ENCODE measurements at regions not wholly inside any gene's neighbourhood (a gene's known extent, or its start where the extent isn't known, plus 50 kb on each side); places are given as distances from the start of the nearest gene placed in this dataset.

DNA sequence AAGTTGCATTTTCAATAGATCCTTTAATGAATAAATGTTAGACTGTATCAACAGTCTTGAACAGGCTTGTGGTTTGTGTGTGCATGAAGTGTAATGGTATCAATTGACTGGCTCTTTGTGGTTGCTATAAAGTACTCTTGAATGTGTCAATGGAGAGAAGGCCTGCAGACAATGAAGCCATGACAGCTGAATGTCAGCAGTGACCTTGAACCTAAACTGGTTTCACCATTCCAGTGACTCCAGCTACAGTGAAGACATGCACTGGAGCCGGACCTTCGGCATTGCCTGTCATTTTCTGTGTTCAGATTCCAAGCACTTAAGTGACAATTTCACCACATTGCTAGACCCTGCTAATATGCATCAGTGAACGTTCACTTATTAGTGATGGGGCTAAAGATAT lies 276.0 kb upstream of the TMEM161B start:
- Histone ChIP-seq H3K9me3 (ENCODE audit: insufficient read depth, low read depth, low read length) (no peaks in the 10 kb centered on the region), H3K79me2 (ENCODE audit: control insufficient read depth, insufficient read depth, low read length, poor library complexity) (no peaks in the 10 kb centered on the region), H3K23ac (ENCODE audit: low read length) (no peak overlapping the region), H3K9ac (ENCODE audit: low read length) (no peak overlapping the region), H3K4me1 (ENCODE audit: control insufficient read depth in 1 of 2, insufficient read depth in 2 of 2, low read length in 2 of 2) (no peaks in the 10 kb centered on the region), H2BK5ac (ENCODE audit: low read depth, low read length, poor library complexity) (no peak overlapping the region), H4K12ac (ENCODE audit: low read depth, low read length) (no peak overlapping the region), H2BK12ac (ENCODE audit: low read length) (no peak overlapping the region), H3K27ac (ENCODE audit: low read depth, low read length) (no peak overlapping the region), H2AFZ (ENCODE audit: insufficient read depth, low read length, poor library complexity) (no peak overlapping the region), H3K18ac (ENCODE audit: low read length) (no peak overlapping the region), H3K36me3 (ENCODE audit: control insufficient read depth in 1 of 2, insufficient read depth in 2 of 2, low read length in 2 of 2) (no peaks in the 10 kb centered on the region), H2BK120ac (ENCODE audit: insufficient read depth, low read length, poor library complexity) (no peak overlapping the region), H3K14ac (ENCODE audit: low read length) (no peak overlapping the region), H4K91ac (ENCODE audit: low read depth, low read length) (no peak overlapping the region), H3K4ac (ENCODE audit: low read depth, low read length) (no peak overlapping the region), H2AK5ac (ENCODE audit: low read length) (no peak overlapping the region), H4K8ac (ENCODE audit: low read depth, low read length) (no peak overlapping the region), H3K79me1 (ENCODE audit: low read length) (no peaks in the 10 kb centered on the region), H3K27me3 (ENCODE audit: insufficient read depth, low read length) (no peaks in the 10 kb centered on the region), H3K4me3 (ENCODE audit: low read depth, low read length) (no peak overlapping the region), H3K4me2 (ENCODE audit: low read length) (no peak overlapping the region)
- no peak for DNase-seq
- WGBS (ENCODE audit: extremely low coverage, insufficient coverage, insufficient read length) = no CpG with 5 or more reads among the region's 3 CpGs

DNA sequence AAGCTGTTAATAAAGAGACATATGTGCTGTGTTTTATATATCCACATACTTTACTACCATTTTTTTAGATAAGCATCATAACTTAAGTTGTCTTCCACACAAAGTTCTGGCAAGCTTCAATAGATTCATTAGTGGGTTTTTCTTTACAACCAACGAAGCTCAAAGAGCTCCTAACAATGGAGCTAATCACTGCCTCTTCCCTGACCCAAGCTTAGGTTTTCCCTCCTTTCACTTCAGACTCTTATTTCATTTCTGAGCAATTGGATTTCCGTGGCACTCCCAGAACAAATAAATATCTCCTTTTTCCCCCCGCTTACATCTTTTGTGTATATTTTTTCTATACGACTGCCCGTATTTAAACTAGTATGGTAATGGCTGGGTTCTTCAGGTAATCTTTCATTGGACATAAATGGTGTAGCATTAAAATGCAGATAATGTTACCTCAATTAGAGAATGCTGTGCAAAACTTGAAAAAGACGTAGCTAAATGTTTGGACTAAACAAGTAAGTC lies 275.5 kb upstream of the TMEM161B start:
- Histone ChIP-seq H3K27ac (ENCODE audit: low read depth, low read length) (no peak overlapping the region), H3K23ac (ENCODE audit: low read length) (no peak overlapping the region), H4K8ac (ENCODE audit: low read depth, low read length) (no peak overlapping the region), H3K36me3 (ENCODE audit: control insufficient read depth in 1 of 2, insufficient read depth in 2 of 2, low read length in 2 of 2) (no peaks in the 10 kb centered on the region), H3K4me2 (ENCODE audit: low read length) (no peak overlapping the region), H3K79me2 (ENCODE audit: control insufficient read depth, insufficient read depth, low read length, poor library complexity) (no peaks in the 10 kb centered on the region), H2BK120ac (ENCODE audit: insufficient read depth, low read length, poor library complexity) (no peak overlapping the region), H3K9ac (ENCODE audit: low read length) (no peak overlapping the region), H4K12ac (ENCODE audit: low read depth, low read length) (no peak overlapping the region), H2AFZ (ENCODE audit: insufficient read depth, low read length, poor library complexity) (no peak overlapping the region), H2AK5ac (ENCODE audit: low read length) (no peak overlapping the region), H3K79me1 (ENCODE audit: low read length) (no peaks in the 10 kb centered on the region), H3K4me1 (ENCODE audit: control insufficient read depth in 1 of 2, insufficient read depth in 2 of 2, low read length in 2 of 2) (no peaks in the 10 kb centered on the region), H3K4ac (ENCODE audit: low read depth, low read length) (no peak overlapping the region), H3K9me3 (ENCODE audit: insufficient read depth, low read depth, low read length) (no peaks in the 10 kb centered on the region), H4K91ac (ENCODE audit: low read depth, low read length) (no peak overlapping the region), H3K18ac (ENCODE audit: low read length) (no peak overlapping the region), H3K4me3 (ENCODE audit: low read depth, low read length) (no peak overlapping the region), H3K27me3 (ENCODE audit: insufficient read depth, low read length) (no peaks in the 10 kb centered on the region), H2BK5ac (ENCODE audit: low read depth, low read length, poor library complexity) (no peak overlapping the region), H2BK12ac (ENCODE audit: low read length) (no peak overlapping the region), H3K14ac (ENCODE audit: low read length) (no peak overlapping the region)
- WGBS (ENCODE audit: extremely low coverage, insufficient coverage, insufficient read length) = no CpG with 5 or more reads among the region's 6 CpGs
- DNase-seq = no peak

DNA sequence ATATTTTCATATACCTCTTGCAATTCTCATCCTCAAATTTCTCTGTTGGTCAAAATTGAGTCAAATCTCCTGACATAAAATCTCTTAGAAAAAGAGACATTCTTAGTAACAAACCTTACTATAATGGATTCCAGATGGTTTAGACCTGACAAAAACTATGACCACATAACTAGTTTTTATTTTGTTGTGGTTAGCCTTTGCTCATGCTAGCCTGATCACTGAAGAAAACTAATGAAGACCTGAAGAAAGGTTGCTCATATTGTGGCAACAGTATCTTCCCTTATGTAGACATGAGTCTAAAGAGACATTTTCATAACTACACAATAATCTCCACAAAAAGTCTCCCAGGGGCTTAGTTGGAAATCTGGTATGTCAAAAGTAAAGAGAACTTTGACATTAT lies 274.1 kb upstream of the TMEM161B start:
- no peaks in the 10 kb centered on the region for H3K9me3 ChIP-seq (ENCODE audit: insufficient read depth, low read depth, low read length)
- H2AK5ac ChIP-seq (ENCODE audit: low read length) = no peak overlapping the region
- H3K4me2 ChIP-seq (ENCODE audit: low read length) = no peak overlapping the region
- H3K14ac ChIP-seq (ENCODE audit: low read length) = no peak overlapping the region
- H3K4ac ChIP-seq (ENCODE audit: low read depth, low read length) = no peak overlapping the region
- H2BK12ac ChIP-seq (ENCODE audit: low read length) = no peak overlapping the region
- no peak overlapping the region for H2BK5ac ChIP-seq (ENCODE audit: low read depth, low read length, poor library complexity)
- no peaks in the 10 kb centered on the region for H3K4me1 ChIP-seq (ENCODE audit: control insufficient read depth in 1 of 2, insufficient read depth in 2 of 2, low read length in 2 of 2)
- no peak overlapping the region for H4K12ac ChIP-seq (ENCODE audit: low read depth, low read length)
- no peak overlapping the region for H2AFZ ChIP-seq (ENCODE audit: insufficient read depth, low read length, poor library complexity)
- no peak overlapping the region for H3K9ac ChIP-seq (ENCODE audit: low read length)
- no peaks in the 10 kb centered on the region for H3K36me3 ChIP-seq (ENCODE audit: control insufficient read depth in 1 of 2, insufficient read depth in 2 of 2, low read length in 2 of 2)
- H3K79me2 ChIP-seq (ENCODE audit: control insufficient read depth, insufficient read depth, low read length, poor library complexity) = no peaks in the 10 kb centered on the region
- no peak for DNase-seq
- no peak overlapping the region for H3K23ac ChIP-seq (ENCODE audit: low read length)
- no peak overlapping the region for H2BK120ac ChIP-seq (ENCODE audit: insufficient read depth, low read length, poor library complexity)
- no peak overlapping the region for H4K91ac ChIP-seq (ENCODE audit: low read depth, low read length)
- no peak overlapping the region for H4K8ac ChIP-seq (ENCODE audit: low read depth, low read length)
- H3K18ac ChIP-seq (ENCODE audit: low read length) = no peak overlapping the region
- no peaks in the 10 kb centered on the region for H3K27me3 ChIP-seq (ENCODE audit: insufficient read depth, low read length)
- no peak overlapping the region for H3K4me3 ChIP-seq (ENCODE audit: low read depth, low read length)
- H3K27ac ChIP-seq (ENCODE audit: low read depth, low read length) = no peak overlapping the region
- no peaks in the 10 kb centered on the region for H3K79me1 ChIP-seq (ENCODE audit: low read length)

DNA sequence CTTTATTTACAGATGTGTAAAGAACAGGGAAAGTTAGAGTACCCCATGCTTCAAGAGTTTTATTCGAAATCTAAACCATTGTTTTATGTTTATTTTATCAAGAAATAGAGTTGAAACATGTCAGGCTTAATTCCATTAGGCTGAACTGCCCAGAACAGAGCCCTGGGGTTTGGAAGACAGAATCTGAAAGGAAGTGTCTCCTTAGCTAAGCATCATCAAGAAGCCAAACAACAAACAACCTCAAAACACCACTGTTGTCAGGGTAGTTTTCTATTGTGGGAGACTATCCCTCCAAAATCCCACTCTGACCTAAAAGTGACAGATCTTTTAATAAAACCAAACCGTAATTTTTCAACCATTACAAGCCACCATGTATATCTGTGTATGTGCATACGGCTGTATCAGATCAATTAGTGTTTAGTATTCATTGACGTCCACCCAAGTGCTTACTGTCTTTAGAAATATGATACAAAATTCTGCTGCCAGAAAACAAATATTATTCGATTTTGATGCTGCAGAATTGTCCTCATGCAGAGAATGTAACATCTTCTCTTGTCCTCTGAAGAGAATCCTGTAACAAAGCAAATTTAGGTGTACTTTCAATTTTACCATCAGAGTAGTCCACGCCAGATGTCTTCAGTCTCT lies 271.9 kb upstream of the TMEM161B start:
- Histone ChIP-seq H3K18ac (ENCODE audit: low read length) (no peak overlapping the region), H2BK12ac (ENCODE audit: low read length) (no peak overlapping the region), H4K12ac (ENCODE audit: low read depth, low read length) (no peak overlapping the region), H3K4me1 (ENCODE audit: control insufficient read depth in 1 of 2, insufficient read depth in 2 of 2, low read length in 2 of 2) (no peaks in the 10 kb centered on the region), H3K4ac (ENCODE audit: low read depth, low read length) (no peak overlapping the region), H3K4me2 (ENCODE audit: low read length) (no peak overlapping the region), H3K9ac (ENCODE audit: low read length) (no peak overlapping the region), H2AK5ac (ENCODE audit: low read length) (no peak overlapping the region), H2BK120ac (ENCODE audit: insufficient read depth, low read length, poor library complexity) (no peak overlapping the region), H3K9me3 (ENCODE audit: insufficient read depth, low read depth, low read length) (no peaks in the 10 kb centered on the region), H3K27me3 (ENCODE audit: insufficient read depth, low read length) (no peaks in the 10 kb centered on the region), H3K4me3 (ENCODE audit: low read depth, low read length) (no peak overlapping the region), H4K8ac (ENCODE audit: low read depth, low read length) (no peak overlapping the region), H4K91ac (ENCODE audit: low read depth, low read length) (no peak overlapping the region), H3K23ac (ENCODE audit: low read length) (no peak overlapping the region), H3K36me3 (ENCODE audit: control insufficient read depth in 1 of 2, insufficient read depth in 2 of 2, low read length in 2 of 2) (no peaks in the 10 kb centered on the region), H2BK5ac (ENCODE audit: low read depth, low read length, poor library complexity) (no peak overlapping the region), H3K14ac (ENCODE audit: low read length) (no peak overlapping the region), H3K27ac (ENCODE audit: low read depth, low read length) (no peak overlapping the region), H2AFZ (ENCODE audit: insufficient read depth, low read length, poor library complexity) (no peak overlapping the region), H3K79me2 (ENCODE audit: control insufficient read depth, insufficient read depth, low read length, poor library complexity) (no peaks in the 10 kb centered on the region), H3K79me1 (ENCODE audit: low read length) (no peaks in the 10 kb centered on the region)
- no peak for DNase-seq
- no CpG with 5 or more reads among the region's 6 CpGs for whole genome bisulfite sequencing (ENCODE audit: extremely low coverage, insufficient coverage, insufficient read length)

Measured in trophoblast cell (in vitro differentiated cells and primary cell).